AG04450 (cell line): ENCODE measurements at regions not wholly inside any gene's neighbourhood (a gene's known extent, or its start where the extent isn't known, plus 50 kb on each side); places are given as distances from the start of the nearest gene placed in this dataset.

Experiments
- CTCF ChIA-PET: fragments of 300-600, 350-600 bp; formaldehyde crosslinking; extraction: SDS; loops from one replicate; lab custom pipeline; 2022; ENCODE audit warnings: antibody characterized with exemption, inconsistent platforms; lab: Charles Lee
- POLR2A ChIA-PET: fragments of 350-600 bp; formaldehyde crosslinking; extraction: SDS; loops from one replicate; lab custom pipeline; 2021; ENCODE audit warnings: antibody characterized with exemption, inconsistent platforms; lab: Yijun Ruan, JAX
- DNase-seq: peaks from one replicate; pipeline ENCODE4 v3.0.0-alpha.2; 2011; ENCODE audit warnings: low read depth, low spot score
- H3K27ac ChIP-seq: one replicate; pipeline ENCODE4 v1.5.1; 2012; ENCODE audit warnings: low read depth, low read length, control low read depth
- H3K27me3 ChIP-seq: one replicate; pipeline ENCODE4 v1.6.0; 2012; ENCODE audit warnings: low read length; ENCODE audit not compliant: control insufficient read depth, insufficient read depth
- H3K4me3 ChIP-seq: 2 replicates; pipeline ENCODE4 v1.5.1; 2011; ENCODE audit warnings: mild to moderate bottlenecking, low read depth, low read length, control low read depth
- H3K9me3 ChIP-seq: 2 replicates; pipeline ENCODE4 v1.5.1; 2012; ENCODE audit warnings: low read length; ENCODE audit not compliant: control insufficient read depth, insufficient read depth
- TF ChIP-seq, protein P1 (sequence below): IDR thresholded peaks from 2 replicates; pipeline ENCODE4 v1.5.1; 2011; ENCODE audit warnings: low read depth, low read length, control low read depth, inconsistent platforms

GRCh38 chr16:85971902-85972638, 73.1 kb downstream of the IRF8 start:
- ChIA-PET POLR2A (no interaction called here), CTCF (no interaction called here)
- H3K9me3 ChIP-seq = peaks cover 3% of the 10 kb centered on the region; the same call in 1 of the 2 replicates
- no peak overlapping the region for H3K4me3 ChIP-seq
- DNase-seq = no peak
- peaks cover 31% of the 10 kb centered on the region for H3K27me3 ChIP-seq
- H3K27ac ChIP-seq = no peak overlapping the region
- TF ChIP-seq, protein P1, sequence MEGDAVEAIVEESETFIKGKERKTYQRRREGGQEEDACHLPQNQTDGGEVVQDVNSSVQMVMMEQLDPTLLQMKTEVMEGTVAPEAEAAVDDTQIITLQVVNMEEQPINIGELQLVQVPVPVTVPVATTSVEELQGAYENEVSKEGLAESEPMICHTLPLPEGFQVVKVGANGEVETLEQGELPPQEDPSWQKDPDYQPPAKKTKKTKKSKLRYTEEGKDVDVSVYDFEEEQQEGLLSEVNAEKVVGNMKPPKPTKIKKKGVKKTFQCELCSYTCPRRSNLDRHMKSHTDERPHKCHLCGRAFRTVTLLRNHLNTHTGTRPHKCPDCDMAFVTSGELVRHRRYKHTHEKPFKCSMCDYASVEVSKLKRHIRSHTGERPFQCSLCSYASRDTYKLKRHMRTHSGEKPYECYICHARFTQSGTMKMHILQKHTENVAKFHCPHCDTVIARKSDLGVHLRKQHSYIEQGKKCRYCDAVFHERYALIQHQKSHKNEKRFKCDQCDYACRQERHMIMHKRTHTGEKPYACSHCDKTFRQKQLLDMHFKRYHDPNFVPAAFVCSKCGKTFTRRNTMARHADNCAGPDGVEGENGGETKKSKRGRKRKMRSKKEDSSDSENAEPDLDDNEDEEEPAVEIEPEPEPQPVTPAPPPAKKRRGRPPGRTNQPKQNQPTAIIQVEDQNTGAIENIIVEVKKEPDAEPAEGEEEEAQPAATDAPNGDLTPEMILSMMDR = no peak

DNA sequence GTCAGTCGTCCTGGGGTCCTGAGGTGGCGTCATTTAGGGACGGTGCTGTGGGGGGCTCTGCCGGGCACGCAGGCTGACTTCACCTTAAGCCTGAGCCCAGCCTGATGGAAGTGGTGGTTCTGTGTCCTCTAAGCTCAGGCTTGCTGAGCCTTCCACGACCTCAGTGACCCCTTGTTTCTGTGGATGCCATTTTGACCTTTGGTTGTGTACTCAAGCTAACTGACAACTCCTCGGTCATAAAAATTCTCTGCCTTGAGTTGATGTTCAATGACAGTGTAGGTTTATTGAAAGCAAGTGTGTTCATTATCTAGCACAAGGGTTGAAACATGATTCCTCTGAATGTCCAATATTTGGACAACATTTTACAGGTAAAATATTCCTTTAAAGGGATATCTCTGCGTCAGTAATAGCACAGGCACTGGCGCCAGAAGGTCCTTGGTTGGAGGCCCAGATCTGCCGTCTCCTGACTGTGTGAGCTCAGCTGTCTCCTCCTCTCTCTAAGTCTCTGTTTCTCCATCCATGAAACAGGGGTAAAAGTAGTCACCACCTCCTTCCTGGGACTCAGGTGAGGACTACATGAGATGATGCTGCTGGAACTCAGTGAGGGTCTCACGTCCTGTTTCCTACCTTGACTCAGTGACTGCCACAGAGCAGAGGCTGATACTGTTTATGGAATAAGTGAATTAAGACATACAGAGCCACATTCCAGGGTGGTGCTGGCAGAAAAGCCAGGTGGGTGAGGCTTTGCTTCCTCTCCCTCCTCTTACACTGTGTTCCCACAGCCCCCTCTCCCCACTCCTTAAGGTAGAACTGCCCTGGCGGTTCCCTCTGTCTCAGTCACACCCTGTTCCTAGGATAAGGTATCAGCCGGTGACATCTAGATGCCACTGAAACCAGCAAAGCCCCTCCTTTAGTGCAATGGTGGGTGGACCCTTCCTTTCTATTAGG, 75.7 kb downstream of the IRF8 start:
- Histone ChIP-seq H3K9me3 (peaks cover 6% of the 10 kb centered on the region; the same call in 1 of the 2 replicates), H3K27me3 (peaks cover 26% of the 10 kb centered on the region), H3K27ac (no peak overlapping the region), H3K4me3 (no peak overlapping the region)
- POLR2A ChIA-PET = no interaction called here
- TF ChIP-seq, protein P1 = no peak
- DNase-seq = no peak
- CTCF ChIA-PET = no interaction called here

DNA sequence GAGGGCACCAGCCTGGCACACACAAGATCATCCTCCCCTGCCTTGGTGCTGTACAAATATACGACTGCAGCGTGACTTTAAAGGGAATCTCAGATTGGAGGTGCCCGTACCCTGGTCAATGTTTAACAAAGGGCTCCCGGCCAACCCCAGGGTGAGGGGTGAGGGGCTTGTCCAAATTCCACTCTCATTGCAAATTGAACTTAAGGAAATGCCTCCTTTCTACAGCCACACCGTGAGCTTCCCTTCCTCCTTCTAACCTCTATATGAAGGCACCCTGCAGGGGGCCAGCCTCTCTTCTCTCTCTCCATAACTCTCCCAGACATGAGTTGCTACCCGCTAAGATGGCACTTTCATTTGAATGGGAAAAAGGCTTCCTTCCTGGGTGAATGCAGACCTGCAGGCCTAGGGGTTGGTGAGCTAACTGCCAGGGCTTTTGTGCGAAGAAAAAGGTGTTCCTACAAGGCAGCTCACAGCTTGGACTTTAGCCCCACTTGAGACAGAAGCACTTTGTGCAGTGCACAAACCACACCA, 76.6 kb downstream of the IRF8 start:
- H3K27ac ChIP-seq = no peak overlapping the region
- peaks cover 6% of the 10 kb centered on the region; the same call in 1 of the 2 replicates for H3K9me3 ChIP-seq
- ChIA-PET POLR2A (no interaction called here), CTCF (interaction anchor here (1.2 kb wide), 1 partner anchor 155 kb away, joined by 7 read pairs; no protein-coding TSS in a partner anchor)
- no peak for DNase-seq
- TF ChIP-seq, protein P1 = no peak
- peaks cover 27% of the 10 kb centered on the region for H3K27me3 ChIP-seq
- no peak overlapping the region for H3K4me3 ChIP-seq

GRCh38 chr16:85978291-85978775, 79.4 kb downstream of the IRF8 start:
- CTCF ChIA-PET = no interaction called here

More at GRCh38 chr16:85978291-85978775, 79.4 kb downstream of the IRF8 start:
- Histone ChIP-seq H3K27ac (no peak overlapping the region), H3K9me3 (peaks cover 6% of the 10 kb centered on the region; the same call in 1 of the 2 replicates), H3K4me3 (no peak overlapping the region), H3K27me3 (peaks cover 31% of the 10 kb centered on the region)
- POLR2A ChIA-PET = no interaction called here
- TF ChIP-seq, protein P1 = no peak
- no peak for DNase-seq
